Heart left ventricle (tissue), 16 donors: ENCODE measurements at regions not wholly inside any gene's neighbourhood (a gene's known extent, or its start where the extent isn't known, plus 50 kb on each side); places are given as distances from the start of the nearest gene placed in this dataset.
"Not testable (repeated sequence)": the region's sequence is repeated elsewhere in the genome, so short reads cannot be mapped to it uniquely, and the experiment has no call there.

Source experiments
- ATAC-seq, 4 donors: fragments of 200-7000 bp; cut with Tn5 transposase; one replicate each; pipeline ENCODE4 v1.9.1; 2020 to 2022; ENCODE audit warnings: moderate library complexity in 4 of 4, mild to moderate bottlenecking in 3 of 4, moderate number of reproducible peaks in 1 of 4
- DNase-seq, 5 donors: peaks; one replicate each; pipeline ENCODE4 v3.0.0-alpha.2; 2020
- H3K27ac ChIP-seq, 12 donors: fragments of 200-600 bp; sonication (generic) in 4 of 12; one replicate each; pipeline versions ENCODE4 v1.5.0 to v1.8.0; 2016 to 2022; ENCODE audit warnings: mild to moderate bottlenecking in 2 of 12
- H3K27me3 ChIP-seq, 9 donors: fragments of 200-600 bp; sonication (generic) in 2 of 9; one replicate each; pipeline versions ENCODE4 v1.5.1 to v1.8.0; 2016 to 2022; ENCODE audit warnings: mild to moderate bottlenecking in 3 of 9
- H3K36me3 ChIP-seq, 9 donors: fragments of 200-600 bp; sonication (generic) in 2 of 9; one replicate each; pipeline versions ENCODE4 v1.5.0 to v1.8.0; 2018 to 2022; ENCODE audit warnings: mild to moderate bottlenecking in 2 of 9
- H3K4me1 ChIP-seq, 12 donors: fragments of 200-600 bp; sonication (generic) in 4 of 12; one replicate each; pipeline versions ENCODE4 v1.5.0 to v1.8.0; 2016 to 2022; ENCODE audit warnings: mild to moderate bottlenecking in 3 of 12
- H3K4me3 ChIP-seq, 12 donors: fragments of 200-600 bp; sonication (generic) in 4 of 12; one replicate each; pipeline versions ENCODE4 v1.5.0 to v1.8.0; 2017 to 2022; ENCODE audit warnings: mild to moderate bottlenecking in 9 of 12, moderate library complexity in 4 of 12
- H3K9me3 ChIP-seq, 12 donors: fragments of 200-600 bp; sonication (generic) in 4 of 12; one replicate each; pipeline versions ENCODE4 v1.5.0 to v1.8.0; 2016 to 2022; ENCODE audit warnings: mild to moderate bottlenecking in 1 of 12
- CTCF ChIP-seq, 12 donors: fragments of 200-600 bp; sonication (generic) in 4 of 12; IDR thresholded peaks; one replicate each; pipeline versions ENCODE4 v1.5.0 to v1.8.0; 2018 to 2022; ENCODE audit warnings: antibody characterized with exemption in 12 of 12, mild to moderate bottlenecking in 5 of 12
- POLR2A ChIP-seq, 2 donors: fragments of 450-650 bp; IDR thresholded peaks; one replicate each; pipeline ENCODE4 v1.6.1; 2017; ENCODE audit warnings: antibody characterized with exemption in 2 of 2, mild to moderate bottlenecking in 2 of 2, moderate library complexity in 2 of 2
- WGBS, 4 donors: extraction: QIAGEN DNeasy Blood & Tissue Kit in 2 of 4; methylation state at CpG; one replicate each; pipeline versions ENCODE4 v1.1.5 to v1.1.7; 2013 to 2018; 5-methylcytosine and 5-hydroxymethylcytosine counted together
- intact Hi-C, 10 donors: fragments of 100-400 bp; cut with DNase I; formaldehyde crosslinking; loops; one replicate each; pipeline versions ENCODE4 v1.11.1 to v1.14.2; 2022
- donor health status: ischemic (EF 13 %, LVEDD 7.1; RV severe dilation, severe dysfunction).
- donor health status: healthy with polysubstance abuse.
- donor health status: DM: no; HTN: yes; CAD: no.
- donor health status: DM: no; HTN: no; CAD: no.
- donor health status: ischemic (EF 25% LVEDD 6.9; RV normal size, moderate dysfunction).
- donor health status: ischemic (EF 25% LVEDD 5.7; RV mildly dilated, moderate dysfunction).
- donor health status: healthy.
- donor health status: DM: yes; HTN: yes; CAD: no.
- donor health status: ischemic (EF 35%, LVEDD 5.7; RV mildly dilated, moderate dysfunction).
- donor health status: nonischemic (EF 11% LVEDD 7.7; RV severe dilation, severe dysfunction).
- donor health status: DM: yes; HTN: yes; CAD: no.
- donor health status: PGD.
- donor health status: ischemic (EF 29% LVEDD 5.4; RV normal size, mild dysfunction).
- donor health status: nonischemic (EF 23%, LVEDD 6.1; RV moderate dilation, normal function).

GRCh38 chr7:32222251-32222900 lies 152.2 kb upstream of the PDE1C start:
- no peak overlapping the region for H3K27ac ChIP-seq
- H3K4me3 ChIP-seq = no peak overlapping the region
- 65 to 68% (median 67%) methylated on average over 4 of the region's 4 CpGs for WGBS, 4 donors
- intact Hi-C loops = no loop called here
- H3K27me3 ChIP-seq = peaks cover 0 to 9% (median 0%) of the 10 kb centered on the region in 9 donors
- no peaks in the 10 kb centered on the region for H3K36me3 ChIP-seq
- peaks cover 0 to 3% (median 0%) of the 10 kb centered on the region in 12 donors for H3K4me1 ChIP-seq
- TF ChIP-seq CTCF (IDR thresholded peaks at IDR 0.05) (no peak), POLR2A (IDR thresholded peaks at IDR 0.05) (no peak)
- DNase-seq (no peak), ATAC-seq (no peak)
- peaks cover 0 to 2% (median 0%) of the 10 kb centered on the region in 12 donors for H3K9me3 ChIP-seq

GRCh38 chr7:32221736-32222135 lies 151.5 kb upstream of the PDE1C start:
- intact Hi-C loops = no loop called here
- H3K36me3 ChIP-seq = no peaks in the 10 kb centered on the region
- TF ChIP-seq POLR2A (IDR thresholded peaks at IDR 0.05) = no peak
- no peak for TF ChIP-seq CTCF (IDR thresholded peaks at IDR 0.05)
- H3K27ac ChIP-seq = no peak overlapping the region
- DNase-seq (no peak), ATAC-seq (no peak)
- no peak overlapping the region for H3K4me3 ChIP-seq
- H3K27me3 ChIP-seq = peaks cover 0 to 9% (median 0%) of the 10 kb centered on the region in 9 donors
- H3K4me1 ChIP-seq = peaks cover 0 to 3% (median 0%) of the 10 kb centered on the region in 12 donors
- no peaks in the 10 kb centered on the region for H3K9me3 ChIP-seq
- 68 to 84% (median 79%) methylated on average over 2 of the region's 2 CpGs for WGBS, 4 donors

GRCh38 chr7:32221056-32221455 lies 150.8 kb upstream of the PDE1C start:
- intact Hi-C loops = no loop called here
- Histone ChIP-seq H3K27ac (no peak overlapping the region), H3K4me3 (no peak overlapping the region), H3K9me3 (no peaks in the 10 kb centered on the region), H3K36me3 (no peaks in the 10 kb centered on the region), H3K4me1 (peaks cover 0 to 3% (median 0%) of the 10 kb centered on the region in 12 donors), H3K27me3 (peaks cover 0 to 9% (median 0%) of the 10 kb centered on the region in 9 donors)
- TF ChIP-seq POLR2A (IDR thresholded peaks at IDR 0.05) = no peak
- TF ChIP-seq CTCF (IDR thresholded peaks at IDR 0.05) = no peak
- DNase-seq (no peak), ATAC-seq (no peak)
- 87 to 93% (median 91%) methylated on average over 2 of the region's 2 CpGs for WGBS, 4 donors

- H3K27ac ChIP-seq, intact Hi-C loops, H3K4me1 ChIP-seq, DNase-seq, ATAC-seq, H3K9me3 ChIP-seq, H3K27me3 ChIP-seq, H3K36me3 ChIP-seq, H3K4me3 ChIP-seq: not testable (repeated sequence)
- 41 to 57% (median 51%) methylated on average over 1 of the region's 1 CpG for WGBS, 4 donors
Observed at GRCh38 chr7:32219831-32220230, 149.6 kb upstream of the PDE1C start.

- TF ChIP-seq CTCF (IDR thresholded peaks at IDR 0.05) (no peak), POLR2A (IDR thresholded peaks at IDR 0.05) (no peak)
- Histone ChIP-seq H3K9me3 (no peaks in the 10 kb centered on the region), H3K4me3 (no peak overlapping the region), H3K4me1 (peaks cover 0 to 3% (median 0%) of the 10 kb centered on the region in 12 donors), H3K36me3 (no peaks in the 10 kb centered on the region), H3K27ac (no peak overlapping the region), H3K27me3 (peaks cover 0 to 9% (median 0%) of the 10 kb centered on the region in 9 donors)
- WGBS, 4 donors = 82 to 90% (median 89%) methylated on average over 3 of the region's 3 CpGs
- intact Hi-C loops = no loop called here
- ATAC-seq (no peak), DNase-seq (no peak)
Observed at GRCh38 chr7:32219416-32219815, 149.2 kb upstream of the PDE1C start.
